Fibroblast of the conjunctiva (primary cell): ENCODE measurements at regions not wholly inside any gene's neighbourhood (a gene's known extent, or its start where the extent isn't known, plus 50 kb on each side); places are given as distances from the start of the nearest gene placed in this dataset.

Experiments used
- DNase-seq: peaks from one replicate; pipeline ENCODE4 v3.0.0-alpha.2; 2010; ENCODE audit warnings: low read depth

- DNase-seq = no peak
These were observed 58.6 kb downstream of the LIG4 start for GRCh38 chr13:108156749-108157148.

- DNase-seq = peak; percentile 4
These were observed 59.9 kb downstream of the LIG4 start for GRCh38 chr13:108155185-108156106.

- no peak for DNase-seq
These were observed 60.9 kb downstream of the LIG4 start for GRCh38 chr13:108154421-108154858.

GRCh38 chr13:108146642-108147041 lies 68.7 kb downstream of the LIG4 start:
- DNase-seq = no peak

- no peak for DNase-seq
These were observed 72.5 kb downstream of the LIG4 start for GRCh38 chr13:108142702-108143436.

GRCh38 chr13:108137176-108137575 lies 78.2 kb downstream of the LIG4 start:
- no peak for DNase-seq

- DNase-seq = no peak
These were observed 87.9 kb downstream of the LIG4 start for GRCh38 chr13:108127406-108127805.

GRCh38 chr13:108126056-108126455 lies 89.3 kb downstream of the LIG4 start:
- no peak for DNase-seq

- no peak for DNase-seq
These were observed 93.9 kb downstream of the LIG4 start for GRCh38 chr13:108121406-108121805.

GRCh38 chr13:108120856-108121255 lies 94.5 kb downstream of the LIG4 start:
- no peak for DNase-seq

- DNase-seq = no peak
These were observed 95.0 kb downstream of the LIG4 start for GRCh38 chr13:108120302-108120701.

- DNase-seq = no peak
These were observed 99.6 kb downstream of the LIG4 start for GRCh38 chr13:108115738-108116137.

- DNase-seq = no peak
These were observed 101.9 kb downstream of the LIG4 start for GRCh38 chr13:108113407-108113806.

- DNase-seq = no peak
These were observed 110.6 kb downstream of the LIG4 start for GRCh38 chr13:108104736-108105135.

GRCh38 chr13:108102771-108103170 lies 112.6 kb downstream of the LIG4 start:
- no peak for DNase-seq

GRCh38 chr13:108096301-108096915 lies 118.9 kb downstream of the LIG4 start:
- no peak for DNase-seq

- DNase-seq = no peak
These were observed 120.3 kb downstream of the LIG4 start for GRCh38 chr13:108095036-108095435.

- no peak for DNase-seq
These were observed 121.7 kb downstream of the LIG4 start for GRCh38 chr13:108093616-108094015.

GRCh38 chr13:108087810-108088209 lies 127.5 kb downstream of the LIG4 start:
- DNase-seq = no peak

- DNase-seq = no peak
These were observed 128.7 kb downstream of the LIG4 start for GRCh38 chr13:108086678-108087077.

GRCh38 chr13:108084840-108085239 lies 130.5 kb downstream of the LIG4 start:
- DNase-seq = no peak

GRCh38 chr13:108083056-108083455 lies 132.3 kb downstream of the LIG4 start:
- no peak for DNase-seq

GRCh38 chr13:108082481-108082880 lies 132.9 kb downstream of the LIG4 start:
- no peak for DNase-seq
